Thyroid gland (tissue), 4 donors: ENCODE measurements at regions not wholly inside any gene's neighbourhood (a gene's known extent, or its start where the extent isn't known, plus 50 kb on each side); places are given as distances from the start of the nearest gene placed in this dataset.

Experiments used
- DNase-seq, 2 donors: peaks; one replicate each; pipeline ENCODE4 v3.0.0-alpha.2; 2019
- H3K27ac ChIP-seq, 3 donors: fragments of 200-600 bp; sonication (generic); 1 replicate in 2 of 3; 2 replicates in 1 of 3; pipeline ENCODE4 v1.5.1; 2016 to 2019; ENCODE audit warnings: mild to moderate bottlenecking in 1 of 3, moderate library complexity in 1 of 3
- H3K27me3 ChIP-seq: fragments of 200-600 bp; sonication (generic); one replicate; pipeline ENCODE4 v1.5.1; 2019
- H3K36me3 ChIP-seq, 2 donors: fragments of 200-600 bp; sonication (generic); one replicate each; pipeline ENCODE4 v1.5.1; 2016 to 2019
- H3K4me1 ChIP-seq, 2 donors: fragments of 200-600 bp; sonication (generic); one replicate each; pipeline ENCODE4 v1.5.1; 2017 to 2019
- H3K4me3 ChIP-seq, 3 donors: fragments of 200-600 bp; sonication (generic); replicated peaks in 1 of 3; 1 replicate in 2 of 3; 2 replicates in 1 of 3; pipeline ENCODE4 v1.5.1; 2016; ENCODE audit warnings: mild to moderate bottlenecking in 1 of 3
- H3K9me3 ChIP-seq: fragments of 200-600 bp; sonication (generic); one replicate; pipeline ENCODE4 v1.5.1; 2017
- CTCF ChIP-seq, 6 experiments: fragments of 200-600 bp in 3 of 6; fragments of 450-650 bp in 3 of 6; sonication (generic) in 3 of 6; IDR thresholded peaks; one replicate each; pipeline ENCODE4 v1.5.1; 2016 to 2019; ENCODE audit warnings: antibody characterized with exemption in 6 of 6, mild to moderate bottlenecking in 2 of 6, inconsistent platforms in 1 of 6, moderate library complexity in 1 of 6
- POLR2A ChIP-seq, 2 donors: fragments of 450-650 bp; IDR thresholded peaks; one replicate each; pipeline ENCODE4 v1.6.1; 2017; ENCODE audit warnings: antibody characterized with exemption in 2 of 2, mild to moderate bottlenecking in 2 of 2, moderate library complexity in 1 of 2
- WGBS, 2 donors: methylation state at CpG; one replicate each; pipeline ENCODE4 v1.1.5; 2017; 5-methylcytosine and 5-hydroxymethylcytosine counted together
- intact Hi-C: fragments of 100-400 bp; cut with DNase I; formaldehyde crosslinking; loops from one replicate; pipeline ENCODE4 v1.15.1; 2023

DNA sequence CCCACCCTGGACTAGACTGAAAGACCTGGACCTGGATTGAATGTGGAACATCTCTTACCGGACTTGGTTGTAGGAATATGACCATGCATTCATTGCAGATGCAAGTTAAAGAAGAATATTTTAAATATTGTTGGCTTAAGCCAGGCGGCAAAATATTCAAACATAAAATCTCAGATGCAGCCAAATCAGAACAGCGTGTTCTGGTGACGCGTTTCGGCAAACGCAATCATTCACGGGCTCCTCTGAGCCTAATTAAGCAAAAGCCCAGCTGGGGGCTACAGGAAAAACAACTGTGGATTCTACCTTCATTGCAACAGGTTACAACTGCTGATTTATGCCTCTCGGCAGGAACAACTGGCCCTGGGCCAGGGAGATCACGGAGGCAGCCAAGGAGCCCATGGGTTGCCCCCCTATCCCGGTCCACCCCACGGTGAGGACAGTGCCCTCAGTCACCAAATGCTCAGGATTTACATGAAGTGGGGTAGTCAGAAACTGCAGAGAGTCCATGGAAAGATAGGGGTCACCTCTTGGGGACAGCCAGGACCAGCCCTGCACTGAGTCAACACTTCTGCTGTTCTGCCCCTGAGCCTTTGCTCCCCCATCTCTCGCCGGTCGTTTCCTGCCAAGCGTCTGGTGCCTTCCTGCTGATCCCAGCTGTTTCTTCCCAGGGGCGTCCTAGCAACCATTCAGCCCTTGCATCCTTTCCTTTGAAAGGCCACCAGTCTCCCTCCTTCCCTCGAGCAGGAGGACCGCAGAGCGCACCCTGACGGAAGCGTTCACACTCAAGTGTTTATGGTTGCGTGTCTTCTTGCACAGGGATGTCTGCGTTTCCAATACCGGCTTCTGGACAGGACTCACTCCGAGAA, 64.4 kb upstream of the SFMBT2 start:
- Histone ChIP-seq H3K9me3 (no peaks in the 10 kb centered on the region), H3K4me3 (peak overlapping the region in 1 of 3 donors; percentile 6), H3K36me3 (no peaks in the 10 kb centered on the region), H3K4me1 (peaks cover 10 to 11% of the 10 kb centered on the region in 2 donors), H3K27me3 (no peaks in the 10 kb centered on the region), H3K27ac (peak overlapping the region in 1 of 3 donors; percentile 24)
- peak; percentile 55 to 65 for DNase-seq
- intact Hi-C loops = no loop called here
- TF ChIP-seq POLR2A (IDR thresholded peaks at IDR 0.05) = no peak
- TF ChIP-seq CTCF (IDR thresholded peaks at IDR 0.05) = no peak
- 20 to 26% methylated on average over 26 of the region's 26 CpGs for WGBS, 2 donors

- Histone ChIP-seq H3K27me3 (no peaks in the 10 kb centered on the region), H3K27ac (no peak overlapping the region), H3K36me3 (no peaks in the 10 kb centered on the region), H3K4me1 (peaks cover 10 to 11% of the 10 kb centered on the region in 2 donors), H3K9me3 (no peaks in the 10 kb centered on the region), H3K4me3 (no peak overlapping the region)
- intact Hi-C loops = no loop called here
- TF ChIP-seq POLR2A (IDR thresholded peaks at IDR 0.05) (no peak), CTCF (IDR thresholded peaks at IDR 0.05) (no peak)
- no peak for DNase-seq
- 78 to 79% methylated on average over 7 of the region's 7 CpGs for WGBS, 2 donors
Measured at GRCh38 chr10:7474388-7474787, 63.6 kb upstream of the SFMBT2 start.

GRCh38 chr10:7473474-7473873, 62.6 kb upstream of the SFMBT2 start:
- Histone ChIP-seq H3K36me3 (no peaks in the 10 kb centered on the region), H3K4me1 (peaks cover 10 to 11% of the 10 kb centered on the region in 2 donors), H3K4me3 (no peak overlapping the region), H3K27me3 (no peaks in the 10 kb centered on the region), H3K27ac (no peak overlapping the region), H3K9me3 (no peaks in the 10 kb centered on the region)
- DNase-seq = no peak
- intact Hi-C loops = no loop called here
- TF ChIP-seq CTCF (IDR thresholded peaks at IDR 0.05) = no peak
- no peak for TF ChIP-seq POLR2A (IDR thresholded peaks at IDR 0.05)

DNA sequence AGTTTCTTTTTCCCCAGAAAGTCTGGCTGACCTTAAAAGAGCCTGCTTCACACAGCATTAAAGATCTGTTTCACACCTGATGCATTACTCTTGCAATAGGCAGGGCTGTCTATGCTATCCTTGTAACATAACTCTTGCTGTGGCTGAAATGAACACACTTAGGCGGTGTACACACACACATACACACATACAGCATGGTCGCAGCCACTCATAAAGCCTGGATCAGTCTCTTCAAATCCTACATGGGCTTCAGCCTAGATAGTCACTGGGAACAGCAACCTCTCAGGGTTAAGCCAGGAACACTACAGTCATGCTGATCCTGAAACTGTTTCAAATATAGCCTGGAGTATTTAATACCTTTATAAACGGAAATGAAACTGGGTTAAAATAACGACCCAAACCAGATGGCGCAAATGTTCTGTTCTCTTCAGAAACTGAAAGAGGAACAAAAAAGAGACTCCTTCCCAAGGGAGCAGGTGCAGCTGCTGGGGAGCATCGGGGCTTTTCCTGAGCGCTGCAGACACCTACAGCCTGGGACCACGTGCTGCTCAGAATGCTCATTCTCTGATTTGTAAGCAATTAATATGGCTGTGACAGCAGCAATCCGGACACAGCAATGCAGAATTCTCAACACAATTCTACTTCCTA, 61.0 kb upstream of the SFMBT2 start:
- Histone ChIP-seq H3K27ac (no peak overlapping the region), H3K4me1 (peaks cover 10 to 11% of the 10 kb centered on the region in 2 donors), H3K36me3 (no peaks in the 10 kb centered on the region), H3K9me3 (no peaks in the 10 kb centered on the region), H3K27me3 (no peaks in the 10 kb centered on the region), H3K4me3 (no peak overlapping the region)
- WGBS, 2 donors = 73 to 78% methylated on average over 9 of the region's 9 CpGs
- no peak for DNase-seq
- intact Hi-C loops = no loop called here
- no peak for TF ChIP-seq POLR2A (IDR thresholded peaks at IDR 0.05)
- TF ChIP-seq CTCF (IDR thresholded peaks at IDR 0.05) = no peak

- 87 to 91% methylated on average over 2 of the region's 2 CpGs for WGBS, 2 donors
- no peak overlapping the region for H3K27ac ChIP-seq
- TF ChIP-seq POLR2A (IDR thresholded peaks at IDR 0.05) (no peak), CTCF (IDR thresholded peaks at IDR 0.05) (no peak)
- H3K9me3 ChIP-seq = no peaks in the 10 kb centered on the region
- H3K4me1 ChIP-seq = peaks cover 5 to 6% of the 10 kb centered on the region in 2 donors
- intact Hi-C loops = no loop called here
- no peak for DNase-seq
- no peak overlapping the region for H3K4me3 ChIP-seq
- H3K27me3 ChIP-seq = no peaks in the 10 kb centered on the region
- no peaks in the 10 kb centered on the region for H3K36me3 ChIP-seq
Measured at GRCh38 chr10:7470371-7470770, 59.5 kb upstream of the SFMBT2 start.
